HepG2 (cell line): ENCODE measurements at regions not wholly inside any gene's neighbourhood (a gene's known extent, or its start where the extent isn't known, plus 50 kb on each side); places are given as distances from the start of the nearest gene placed in this dataset.

Source experiments
- HDAC2 ChIP-seq: sonication (generic); formaldehyde crosslinking; IDR thresholded peaks from 2 replicates; pipeline ENCODE4 v1.4.0; 2020; ENCODE audit warnings: missing genetic modification reagents
- ZBTB1 ChIP-seq: sonication (generic); formaldehyde crosslinking; IDR thresholded peaks from 2 replicates; pipeline ENCODE4 v1.4.0; 2020; ENCODE audit warnings: missing genetic modification reagents, borderline replicate concordance
- ZBTB46 ChIP-seq: sonication (generic); formaldehyde crosslinking; IDR thresholded peaks from 2 replicates; pipeline ENCODE4 v1.4.0; 2020; ENCODE audit warnings: mild to moderate bottlenecking, missing genetic modification reagents, borderline replicate concordance

GRCh38 chr2:238716171-238716570, 131.7 kb upstream of the TWIST2 start:
- no peak for TF ChIP-seq ZBTB46 (CRISPR knock-in tag)
- no peak for TF ChIP-seq ZBTB1 (CRISPR knock-in tag)
- TF ChIP-seq HDAC2 (CRISPR knock-in tag) = no peak
